GM23338 (cell line): ENCODE measurements at regions not wholly inside any gene's neighbourhood (a gene's known extent, or its start where the extent isn't known, plus 50 kb on each side); places are given as distances from the start of the nearest gene placed in this dataset.

Source experiments
- ATAC-seq: fragments of 200-7000 bp; cut with Tn5 transposase; 3 replicates; pipeline ENCODE4 v1.9.1; 2020
- DNase-seq: peaks from one replicate; pipeline ENCODE4 v3.0.0-alpha.2; 2015; ENCODE audit warnings: low spot score
- H2AFZ ChIP-seq: fragments of 200-600 bp; sonication (generic); 2 replicates; pipeline ENCODE4 v1.8.0; 2016; ENCODE audit warnings: antibody characterized with exemption, mild to moderate bottlenecking, moderate library complexity
- H3F3A ChIP-seq: fragments of 200-600 bp; sonication (generic); replicated peaks from 2 replicates; pipeline ENCODE4 v1.8.0; 2017; ENCODE audit warnings: antibody characterized with exemption, mixed run types, low read depth
- H3K27ac ChIP-seq: fragments of 200-600 bp; sonication (generic); 2 replicates; pipeline ENCODE4 v1.6.1; 2016; ENCODE audit warnings: low read depth
- H3K27me3 ChIP-seq: fragments of 200-600 bp; sonication (generic); 2 replicates; pipeline ENCODE4 v1.8.0; 2016; ENCODE audit warnings: mild to moderate bottlenecking, mixed run types, moderate library complexity; ENCODE audit not compliant: insufficient read depth
- H3K36me3 ChIP-seq: fragments of 200-600 bp; sonication (generic); 2 replicates; pipeline ENCODE4 v1.8.0; 2016; ENCODE audit warnings: mild to moderate bottlenecking; ENCODE audit not compliant: insufficient read depth
- H3K4me1 ChIP-seq: fragments of 200-600 bp; sonication (generic); 2 replicates; pipeline ENCODE4 v1.8.0; 2016; ENCODE audit warnings: mild to moderate bottlenecking, moderate library complexity; ENCODE audit not compliant: insufficient read depth
- H3K4me2 ChIP-seq: fragments of 200-600 bp; sonication (generic); 2 replicates; pipeline ENCODE4 v1.7.1; 2017; ENCODE audit warnings: mixed run types
- H3K4me3 ChIP-seq: fragments of 200-600 bp; sonication (generic); 2 replicates; pipeline ENCODE4 v1.6.1; 2016; ENCODE audit warnings: mixed run types
- H3K79me2 ChIP-seq: fragments of 200-600 bp; sonication (generic); replicated peaks from 2 replicates; pipeline ENCODE4 v1.8.0; 2017; ENCODE audit warnings: mild to moderate bottlenecking; ENCODE audit not compliant: insufficient read depth
- H3K9me2 ChIP-seq: fragments of 200-600 bp; sonication (generic); 2 replicates; pipeline ENCODE4 v1.8.0; 2017; ENCODE audit not compliant: insufficient read depth
- H4K20me1 ChIP-seq: fragments of 200-600 bp; sonication (generic); replicated peaks from 2 replicates; pipeline ENCODE4 v1.8.0; 2017; ENCODE audit warnings: mild to moderate bottlenecking; ENCODE audit not compliant: insufficient read depth
- H3K27ac Mint-ChIP-seq: 2 replicates; pipeline ENCODE4 v1.8.0; 2020; ENCODE audit warnings: inconsistent platforms, mild to moderate bottlenecking, moderate library complexity, mixed read lengths
- H3K27me3 Mint-ChIP-seq: 3 replicates; pipeline ENCODE4 v1.8.0; 2022; ENCODE audit warnings: low read depth, mild to moderate bottlenecking, moderate library complexity, mixed read lengths, inconsistent platforms; ENCODE audit not compliant: insufficient read depth, poor library complexity
- H3K36me3 Mint-ChIP-seq: 3 replicates; pipeline ENCODE4 v1.8.0; 2021; ENCODE audit warnings: low read depth, mild to moderate bottlenecking, inconsistent platforms, moderate library complexity, mixed read lengths
- H3K4me1 Mint-ChIP-seq: 3 replicates; pipeline ENCODE4 v1.8.0; 2020; ENCODE audit warnings: mild to moderate bottlenecking, inconsistent platforms, mixed read lengths
- H3K4me3 Mint-ChIP-seq: 3 replicates; pipeline ENCODE4 v1.8.0; 2021; ENCODE audit warnings: moderate library complexity, mild to moderate bottlenecking, inconsistent platforms, mixed read lengths
- H3K9me3 Mint-ChIP-seq: 3 replicates; pipeline ENCODE4 v1.8.0; 2020; ENCODE audit warnings: moderate library complexity, mild to moderate bottlenecking, inconsistent platforms, mixed read lengths
- CREB1 ChIP-seq: fragments of 250-450 bp; sonication (Bioruptor Pico); IDR thresholded peaks from 2 replicates; pipeline ENCODE4 v1.5.0; 2020; ENCODE audit warnings: low read depth, mild to moderate bottlenecking, moderate library complexity
- CTCF ChIP-seq, 2 experiments: fragments of 200-600 bp in 1 of 2; sonication (generic) in 1 of 2; conservative IDR thresholded peaks; 2 replicates each; pipeline versions ENCODE4 v1.5.1 to v1.6.1; 2016 to 2017; ENCODE audit warnings: antibody characterized with exemption in 2 of 2, low read depth in 2 of 2, mild to moderate bottlenecking in 2 of 2, moderate library complexity in 1 of 2
- EZH2 ChIP-seq: fragments of 200-600 bp; sonication (generic); IDR thresholded peaks from one replicate; pipeline ENCODE4 v1.8.0; 2017; ENCODE audit warnings: antibody characterized with exemption, mild to moderate bottlenecking, low read depth; ENCODE audit not compliant: unreplicated experiment
- EZH2phosphoT487 ChIP-seq: fragments of 200-600 bp; sonication (generic); IDR thresholded peaks from one replicate; pipeline ENCODE4 v1.8.1; 2018; ENCODE audit warnings: antibody characterized with exemption; ENCODE audit not compliant: unreplicated experiment
- JUNB ChIP-seq: IDR thresholded peaks from one replicate; pipeline ENCODE4 v1.6.1; 2016; ENCODE audit warnings: antibody characterized with exemption; ENCODE audit not compliant: unreplicated experiment
- NANOG ChIP-seq: IDR thresholded peaks from 2 replicates; pipeline ENCODE4 v1.6.1; 2016; ENCODE audit warnings: antibody characterized with exemption, borderline replicate concordance
- POLR2AphosphoS5 ChIP-seq: IDR thresholded peaks from 2 replicates; pipeline ENCODE4 v1.6.1; 2016; ENCODE audit warnings: antibody characterized with exemption, low read depth
- STAT1 ChIP-seq: IDR thresholded peaks from one replicate; pipeline ENCODE4 v1.6.1; 2016; ENCODE audit warnings: antibody characterized with exemption; ENCODE audit not compliant: unreplicated experiment
- ZNF114 ChIP-seq: fragments of 250-450 bp; sonication (Bioruptor Pico); IDR thresholded peaks from 2 replicates; pipeline ENCODE4 v1.5.0; 2020; ENCODE audit warnings: mild to moderate bottlenecking, moderate library complexity
- ZNF331 ChIP-seq: fragments of 250-450 bp; sonication (Bioruptor Pico); IDR thresholded peaks from 2 replicates; pipeline ENCODE4 v1.5.0; 2020; ENCODE audit warnings: low read depth, mild to moderate bottlenecking, moderate library complexity
- ZNF462 ChIP-seq: fragments of 250-450 bp; sonication (Bioruptor Pico); IDR thresholded peaks from 2 replicates; pipeline ENCODE4 v1.5.0; 2020; ENCODE audit warnings: mild to moderate bottlenecking, moderate library complexity
- TF ChIP-seq, protein P1 (sequence below): IDR thresholded peaks from 2 replicates; pipeline ENCODE4 v1.6.1; 2016; ENCODE audit warnings: antibody characterized with exemption
- TF ChIP-seq, protein P2 (sequence below): IDR thresholded peaks from one replicate; pipeline ENCODE4 v1.6.1; 2018; ENCODE audit warnings: antibody characterized with exemption; ENCODE audit not compliant: unreplicated experiment

DNA sequence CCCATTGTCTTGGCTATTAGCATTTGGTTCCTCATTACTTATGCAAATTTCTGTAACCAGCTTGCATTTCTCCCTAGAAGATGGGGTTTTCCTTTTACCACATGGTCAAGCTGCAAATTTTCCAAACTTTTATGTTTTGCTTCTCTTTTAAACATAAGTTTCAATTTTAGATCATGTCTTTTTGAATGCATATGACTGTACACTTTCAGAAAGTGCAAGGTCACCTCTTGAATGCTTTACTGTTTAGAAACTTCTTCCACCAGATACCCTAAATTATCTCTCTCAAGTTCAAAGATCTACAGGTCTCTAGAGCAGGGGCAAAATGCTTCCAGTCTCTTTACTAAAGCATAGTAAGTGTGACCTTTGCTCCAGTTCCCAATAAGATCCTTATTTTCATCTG lies 837.6 kb upstream of the NXPH2 start:
- Mint-ChIP-seq H3K4me1 (peaks cover 6% of the 10 kb centered on the region; the same call in 2 of the 3 replicates), H3K27ac (no peak overlapping the region), H3K9me3 (no peaks in the 10 kb centered on the region; the same call in 1 of the 3 replicates), H3K27me3 (peaks cover 2% of the 10 kb centered on the region), H3K4me3 (no peak overlapping the region), H3K36me3 (peaks cover 24% of the 10 kb centered on the region)
- Histone ChIP-seq H3K79me2 (no peaks in the 10 kb centered on the region), H4K20me1 (no peaks in the 10 kb centered on the region), H3K9me2 (peaks cover 12% of the 10 kb centered on the region), H3K27ac (no peak overlapping the region), H3K4me2 (no peak overlapping the region), H3K4me3 (no peak overlapping the region), H2AFZ (no peak overlapping the region), H3K36me3 (no peaks in the 10 kb centered on the region), H3K4me1 (peaks cover 9% of the 10 kb centered on the region; the same call in 1 of the 2 replicates), H3F3A (no peaks in the 10 kb centered on the region), H3K27me3 (no peaks in the 10 kb centered on the region)
- TF ChIP-seq NANOG (no peak), CTCF (conservative IDR thresholded peaks at IDR 0.05; ENCODE audit: low read depth in 2 of 2) (no peak), EZH2 (no peak), ZNF462 (CRISPR knock-in tag) (no peak), EZH2phosphoT487 (no peak), ZNF114 (CRISPR knock-in tag) (no peak), ZNF331 (CRISPR knock-in tag) (no peak), CREB1 (CRISPR knock-in tag) (no peak), JUNB (no peak), POLR2AphosphoS5 (no peak), STAT1 (no peak)
- TF ChIP-seq, protein P1, sequence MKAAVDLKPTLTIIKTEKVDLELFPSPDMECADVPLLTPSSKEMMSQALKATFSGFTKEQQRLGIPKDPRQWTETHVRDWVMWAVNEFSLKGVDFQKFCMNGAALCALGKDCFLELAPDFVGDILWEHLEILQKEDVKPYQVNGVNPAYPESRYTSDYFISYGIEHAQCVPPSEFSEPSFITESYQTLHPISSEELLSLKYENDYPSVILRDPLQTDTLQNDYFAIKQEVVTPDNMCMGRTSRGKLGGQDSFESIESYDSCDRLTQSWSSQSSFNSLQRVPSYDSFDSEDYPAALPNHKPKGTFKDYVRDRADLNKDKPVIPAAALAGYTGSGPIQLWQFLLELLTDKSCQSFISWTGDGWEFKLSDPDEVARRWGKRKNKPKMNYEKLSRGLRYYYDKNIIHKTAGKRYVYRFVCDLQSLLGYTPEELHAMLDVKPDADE = no peak
- TF ChIP-seq, protein P2, sequence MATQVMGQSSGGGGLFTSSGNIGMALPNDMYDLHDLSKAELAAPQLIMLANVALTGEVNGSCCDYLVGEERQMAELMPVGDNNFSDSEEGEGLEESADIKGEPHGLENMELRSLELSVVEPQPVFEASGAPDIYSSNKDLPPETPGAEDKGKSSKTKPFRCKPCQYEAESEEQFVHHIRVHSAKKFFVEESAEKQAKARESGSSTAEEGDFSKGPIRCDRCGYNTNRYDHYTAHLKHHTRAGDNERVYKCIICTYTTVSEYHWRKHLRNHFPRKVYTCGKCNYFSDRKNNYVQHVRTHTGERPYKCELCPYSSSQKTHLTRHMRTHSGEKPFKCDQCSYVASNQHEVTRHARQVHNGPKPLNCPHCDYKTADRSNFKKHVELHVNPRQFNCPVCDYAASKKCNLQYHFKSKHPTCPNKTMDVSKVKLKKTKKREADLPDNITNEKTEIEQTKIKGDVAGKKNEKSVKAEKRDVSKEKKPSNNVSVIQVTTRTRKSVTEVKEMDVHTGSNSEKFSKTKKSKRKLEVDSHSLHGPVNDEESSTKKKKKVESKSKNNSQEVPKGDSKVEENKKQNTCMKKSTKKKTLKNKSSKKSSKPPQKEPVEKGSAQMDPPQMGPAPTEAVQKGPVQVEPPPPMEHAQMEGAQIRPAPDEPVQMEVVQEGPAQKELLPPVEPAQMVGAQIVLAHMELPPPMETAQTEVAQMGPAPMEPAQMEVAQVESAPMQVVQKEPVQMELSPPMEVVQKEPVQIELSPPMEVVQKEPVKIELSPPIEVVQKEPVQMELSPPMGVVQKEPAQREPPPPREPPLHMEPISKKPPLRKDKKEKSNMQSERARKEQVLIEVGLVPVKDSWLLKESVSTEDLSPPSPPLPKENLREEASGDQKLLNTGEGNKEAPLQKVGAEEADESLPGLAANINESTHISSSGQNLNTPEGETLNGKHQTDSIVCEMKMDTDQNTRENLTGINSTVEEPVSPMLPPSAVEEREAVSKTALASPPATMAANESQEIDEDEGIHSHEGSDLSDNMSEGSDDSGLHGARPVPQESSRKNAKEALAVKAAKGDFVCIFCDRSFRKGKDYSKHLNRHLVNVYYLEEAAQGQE = no peak
- ATAC-seq (no peak), DNase-seq (no peak)
